SK-N-SH (cell line): ENCODE measurements at regions not wholly inside any gene's neighbourhood (a gene's known extent, or its start where the extent isn't known, plus 50 kb on each side); places are given as distances from the start of the nearest gene placed in this dataset.

Experiments used
- CTCF ChIP-seq: fragments of 200-600 bp; sonication (generic); IDR thresholded peaks from 2 replicates; pipeline ENCODE4 v1.6.1; 2017; ENCODE audit warnings: antibody characterized with exemption, mild to moderate bottlenecking, moderate library complexity
- ELF1 ChIP-seq: IDR thresholded peaks from 2 replicates; pipeline ENCODE4 v1.4.0; 2012
- EZH2phosphoT487 ChIP-seq: fragments of 200-600 bp; sonication (generic); IDR thresholded peaks from 2 replicates; pipeline ENCODE4 v1.6.1; 2017; ENCODE audit warnings: low read depth, mixed run types, mild to moderate bottlenecking, antibody characterized with exemption, moderate library complexity, borderline replicate concordance
- MXI1 ChIP-seq: IDR thresholded peaks from 2 replicates; pipeline ENCODE4 v1.6.1; 2012; ENCODE audit warnings: mild to moderate bottlenecking, low read depth, low read length, improper control_type of control experiment
- POLR2AphosphoS5 ChIP-seq: IDR thresholded peaks from 2 replicates; pipeline ENCODE4 v1.6.1; 2012; ENCODE audit warnings: low read depth, low read length
- RAD21 ChIP-seq: IDR thresholded peaks from 2 replicates; pipeline ENCODE4 v1.6.1; 2012; ENCODE audit warnings: mild to moderate bottlenecking, low read length
- REST ChIP-seq: IDR thresholded peaks from 2 replicates; pipeline ENCODE4 v1.6.1; 2012; ENCODE audit warnings: mild to moderate bottlenecking, low read depth, low read length, moderate library complexity
- RFX5 ChIP-seq: IDR thresholded peaks from 2 replicates; pipeline ENCODE4 v1.6.1; 2012; ENCODE audit warnings: mild to moderate bottlenecking, improper control_type of control experiment, low read length
- YY1 ChIP-seq: IDR thresholded peaks from 2 replicates; pipeline ENCODE4 v1.4.0; 2012; ENCODE audit warnings: low read depth, mild to moderate bottlenecking

DNA sequence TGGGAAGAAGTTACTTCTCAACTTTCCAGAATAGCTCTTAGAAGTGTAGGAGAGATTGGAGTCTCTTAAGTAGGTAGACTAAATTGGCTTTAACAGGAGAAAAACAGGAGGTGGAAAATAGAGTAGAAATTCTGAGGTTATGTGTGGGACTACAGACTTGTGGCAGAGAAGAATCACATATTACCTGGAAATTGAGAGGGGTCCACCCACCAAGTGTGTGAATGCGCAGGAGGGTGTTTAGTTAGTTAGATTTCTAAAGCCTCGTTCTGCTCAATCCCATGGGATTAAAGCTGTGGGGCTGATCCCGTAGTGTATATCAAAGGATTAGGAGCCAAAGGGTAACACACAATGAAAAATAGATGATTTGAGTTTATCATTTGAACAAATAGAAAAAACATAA is 319.1 kb downstream of the TRIB2 start:
- TF ChIP-seq REST (no peak), EZH2phosphoT487 (no peak), CTCF (no peak), RFX5 (no peak), POLR2AphosphoS5 (no peak), ELF1 (no peak), MXI1 (no peak), RAD21 (no peak), YY1 (no peak)
